Testis (tissue), 2 donors: ENCODE measurements at regions not wholly inside any gene's neighbourhood (a gene's known extent, or its start where the extent isn't known, plus 50 kb on each side); places are given as distances from the start of the nearest gene placed in this dataset.
A peak's percentile ranks its signal among the peaks of the same experiment; 100 is the strongest.

Experiments
- DNase-seq: peaks from one replicate; pipeline ENCODE4 v3.0.0-alpha.2; 2019
- H3K27ac ChIP-seq, 2 donors: fragments of 200-600 bp; sonication (generic); one replicate each; pipeline ENCODE4 v1.5.1; 2019
- H3K27me3 ChIP-seq: fragments of 200-600 bp; sonication (generic); one replicate; pipeline ENCODE4 v1.5.1; 2019
- H3K36me3 ChIP-seq: fragments of 200-600 bp; sonication (generic); one replicate; pipeline ENCODE4 v1.5.1; 2017; ENCODE audit warnings: low read depth; ENCODE audit errors: missing control alignments
- H3K4me1 ChIP-seq: fragments of 200-600 bp; sonication (generic); one replicate; pipeline ENCODE4 v1.5.1; 2019
- H3K4me3 ChIP-seq, 2 donors: fragments of 200-600 bp; sonication (generic); one replicate each; pipeline ENCODE4 v1.5.1; 2017 to 2019
- H3K9me3 ChIP-seq: fragments of 200-600 bp; sonication (generic); one replicate; pipeline ENCODE4 v1.5.1; 2017
- POLR2A ChIP-seq: fragments of 450-650 bp; IDR thresholded peaks from one replicate; pipeline ENCODE4 v1.6.1; 2017; ENCODE audit warnings: antibody characterized with exemption, mild to moderate bottlenecking, moderate library complexity
- WGBS, 2 donors: methylation state at CpG; one replicate each; pipeline ENCODE4 v1.1.5; 2018; 5-methylcytosine and 5-hydroxymethylcytosine counted together
- intact Hi-C: fragments of 100-400 bp; cut with DNase I; formaldehyde crosslinking; loops from one replicate; pipeline ENCODE4 v1.15.1; 2023; ENCODE audit warnings: low total_unique reads
- TF ChIP-seq, protein P1 (sequence below), 3 experiments: fragments of 450-650 bp in 2 of 3; fragments of 200-600 bp in 1 of 3; sonication (generic) in 1 of 3; IDR thresholded peaks; one replicate each; pipeline ENCODE4 v1.5.1; 2016 to 2019; ENCODE audit warnings: antibody characterized with exemption in 3 of 3, mild to moderate bottlenecking in 2 of 3, moderate library complexity in 1 of 3

DNA sequence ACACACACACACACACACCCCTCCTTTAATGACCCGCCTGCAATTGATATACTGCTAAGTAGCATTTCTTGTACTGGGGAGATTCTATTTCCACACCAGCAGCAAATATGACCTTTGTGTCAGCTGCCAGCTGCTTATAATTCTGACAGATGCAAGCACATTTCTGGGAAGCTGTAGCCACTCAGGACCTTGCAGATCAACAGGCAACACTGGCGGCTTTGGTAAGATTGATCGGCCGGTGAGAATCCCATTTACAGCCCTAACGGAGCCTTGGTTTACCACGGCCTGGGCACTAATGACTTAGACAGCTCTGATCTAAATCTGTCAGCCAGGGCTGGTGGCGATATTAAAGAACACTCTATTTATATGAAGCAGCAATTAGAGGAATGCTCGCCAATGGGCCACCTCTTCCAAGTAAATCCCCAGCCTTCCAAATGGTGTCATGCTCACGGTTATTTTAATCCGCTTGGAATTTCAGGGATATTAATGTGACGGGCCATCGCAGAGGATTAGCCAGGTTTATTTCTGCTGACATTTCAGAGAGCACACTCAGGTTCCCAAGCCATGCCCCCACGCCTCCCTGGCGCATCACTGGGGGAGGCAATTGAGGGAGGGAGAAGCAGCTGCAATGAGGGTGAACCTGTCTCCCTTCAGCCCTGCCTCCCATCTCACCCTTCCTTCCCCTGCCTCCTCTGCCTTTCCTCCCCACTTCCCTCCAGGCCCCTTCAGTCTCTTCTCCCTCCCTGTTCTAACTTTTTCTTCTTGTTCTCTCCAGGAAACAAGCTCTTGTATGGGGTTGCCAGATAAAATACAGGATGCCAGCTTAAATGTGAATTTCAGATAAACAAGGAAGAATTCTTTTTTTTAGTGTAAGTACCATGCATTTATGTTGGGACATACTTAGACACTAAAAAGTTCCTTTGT, 287.0 kb downstream of the TLE3 start:
- 88 to 90% methylated on average over 10 to 14 of the region's 14 CpGs for WGBS, 2 donors
- no peak overlapping the region for H3K4me3 ChIP-seq
- H3K4me1 ChIP-seq = no peaks in the 10 kb centered on the region
- H3K9me3 ChIP-seq = no peaks in the 10 kb centered on the region
- no peak overlapping the region for H3K27ac ChIP-seq
- intact Hi-C loops = no loop called here
- no peak for TF ChIP-seq POLR2A
- TF ChIP-seq, protein P1, sequence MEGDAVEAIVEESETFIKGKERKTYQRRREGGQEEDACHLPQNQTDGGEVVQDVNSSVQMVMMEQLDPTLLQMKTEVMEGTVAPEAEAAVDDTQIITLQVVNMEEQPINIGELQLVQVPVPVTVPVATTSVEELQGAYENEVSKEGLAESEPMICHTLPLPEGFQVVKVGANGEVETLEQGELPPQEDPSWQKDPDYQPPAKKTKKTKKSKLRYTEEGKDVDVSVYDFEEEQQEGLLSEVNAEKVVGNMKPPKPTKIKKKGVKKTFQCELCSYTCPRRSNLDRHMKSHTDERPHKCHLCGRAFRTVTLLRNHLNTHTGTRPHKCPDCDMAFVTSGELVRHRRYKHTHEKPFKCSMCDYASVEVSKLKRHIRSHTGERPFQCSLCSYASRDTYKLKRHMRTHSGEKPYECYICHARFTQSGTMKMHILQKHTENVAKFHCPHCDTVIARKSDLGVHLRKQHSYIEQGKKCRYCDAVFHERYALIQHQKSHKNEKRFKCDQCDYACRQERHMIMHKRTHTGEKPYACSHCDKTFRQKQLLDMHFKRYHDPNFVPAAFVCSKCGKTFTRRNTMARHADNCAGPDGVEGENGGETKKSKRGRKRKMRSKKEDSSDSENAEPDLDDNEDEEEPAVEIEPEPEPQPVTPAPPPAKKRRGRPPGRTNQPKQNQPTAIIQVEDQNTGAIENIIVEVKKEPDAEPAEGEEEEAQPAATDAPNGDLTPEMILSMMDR (IDR thresholded peaks at IDR 0.05) = no peak
- H3K27me3 ChIP-seq = no peaks in the 10 kb centered on the region
- DNase-seq = no peak
- no peaks in the 10 kb centered on the region for H3K36me3 ChIP-seq

DNA sequence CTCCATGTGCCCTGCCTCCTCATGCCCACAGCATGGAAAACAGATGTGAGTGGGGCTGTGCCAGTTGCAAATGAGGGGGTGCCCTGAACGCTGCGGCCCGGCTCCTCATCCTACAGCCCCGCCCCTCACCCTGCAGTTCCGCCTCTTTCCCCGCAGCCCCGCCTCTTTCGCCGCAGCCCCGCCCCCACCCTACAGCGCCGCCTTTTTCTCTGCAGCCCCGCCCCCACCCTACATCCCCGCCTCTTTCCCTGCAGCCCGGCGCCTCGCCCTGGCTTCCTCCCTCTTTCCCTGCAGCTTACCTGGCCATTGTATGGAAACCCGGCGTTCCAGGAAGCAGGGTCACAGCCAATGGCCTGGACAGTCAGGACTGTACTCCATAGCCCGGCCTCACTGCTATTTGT, 284.9 kb downstream of the TLE3 start:
- H3K27ac ChIP-seq = no peak overlapping the region
- H3K27me3 ChIP-seq = no peaks in the 10 kb centered on the region
- no peaks in the 10 kb centered on the region for H3K9me3 ChIP-seq
- no peaks in the 10 kb centered on the region for H3K36me3 ChIP-seq
- TF ChIP-seq POLR2A = no peak
- TF ChIP-seq, protein P1 (IDR thresholded peaks at IDR 0.05) = no peak
- intact Hi-C loops = no loop called here
- DNase-seq = peak; percentile 18
- H3K4me3 ChIP-seq = no peak overlapping the region
- H3K4me1 ChIP-seq = no peaks in the 10 kb centered on the region
- 41% methylated on average over 20 of the region's 20 CpGs for WGBS, 2 donors

DNA sequence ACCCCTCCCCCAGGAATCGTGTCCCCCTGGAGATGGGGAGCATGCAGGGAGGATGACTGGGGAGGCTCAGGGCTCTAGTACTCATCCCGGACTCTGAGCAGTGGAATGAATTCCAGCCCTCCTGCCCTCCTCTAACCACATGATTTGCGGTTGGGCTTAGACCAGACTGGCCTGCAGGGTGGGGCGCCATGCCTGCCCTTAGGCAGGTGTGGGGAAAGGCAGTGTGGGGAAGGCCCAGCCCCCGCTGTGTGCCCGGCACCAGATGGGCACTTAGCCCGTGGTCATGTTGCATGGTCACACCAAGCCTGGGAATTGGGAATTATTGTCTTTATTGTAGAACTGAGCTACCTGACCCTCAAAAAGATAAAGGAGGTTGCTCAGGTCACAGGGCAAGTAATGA, 283.8 kb downstream of the TLE3 start:
- no peak for DNase-seq
- H3K4me3 ChIP-seq = no peak overlapping the region
- WGBS, 2 donors = 80 to 84% methylated on average over 3 to 7 of the region's 7 CpGs
- TF ChIP-seq, protein P1 (IDR thresholded peaks at IDR 0.05) = no peak
- no peak for TF ChIP-seq POLR2A
- no peaks in the 10 kb centered on the region for H3K9me3 ChIP-seq
- intact Hi-C loops = no loop called here
- no peaks in the 10 kb centered on the region for H3K27me3 ChIP-seq
- no peaks in the 10 kb centered on the region for H3K36me3 ChIP-seq
- no peak overlapping the region for H3K27ac ChIP-seq
- no peaks in the 10 kb centered on the region for H3K4me1 ChIP-seq

GRCh38 chr15:69814932-69815331, 282.8 kb downstream of the TLE3 start:
- no peak overlapping the region for H3K27ac ChIP-seq
- WGBS, 2 donors = 87 to 88% methylated on average over 9 of the region's 9 CpGs
- no peaks in the 10 kb centered on the region for H3K36me3 ChIP-seq
- TF ChIP-seq, protein P1 (IDR thresholded peaks at IDR 0.05) = no peak
- TF ChIP-seq POLR2A = no peak
- H3K4me1 ChIP-seq = no peaks in the 10 kb centered on the region
- no peak overlapping the region for H3K4me3 ChIP-seq
- intact Hi-C loops = no loop called here
- H3K27me3 ChIP-seq = no peaks in the 10 kb centered on the region
- DNase-seq = no peak
- H3K9me3 ChIP-seq = no peaks in the 10 kb centered on the region

DNA sequence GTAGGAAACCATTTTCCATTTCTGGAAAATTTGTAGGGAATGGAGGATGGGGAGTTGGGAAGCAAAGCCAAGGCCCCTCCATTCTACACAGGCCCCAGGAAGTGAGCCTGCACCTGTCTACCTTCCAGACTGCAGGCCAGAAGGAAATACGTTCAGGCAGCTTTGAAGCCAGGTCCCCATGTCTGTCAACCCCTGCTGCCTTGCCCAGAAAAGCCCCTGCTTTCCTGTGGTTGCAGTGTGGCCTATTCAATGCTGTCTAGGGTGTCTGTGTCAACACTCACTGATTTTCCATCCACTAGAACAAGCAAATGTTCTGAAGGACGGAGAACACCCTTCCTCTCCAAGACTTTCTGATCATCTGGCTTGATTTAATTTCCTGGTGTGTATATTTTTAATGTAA, 281.9 kb downstream of the TLE3 start:
- H3K36me3 ChIP-seq = no peaks in the 10 kb centered on the region
- no peak overlapping the region for H3K4me3 ChIP-seq
- WGBS, 2 donors = 100% methylated on average over 2 of the region's 2 CpGs
- no peak for DNase-seq
- H3K9me3 ChIP-seq = no peaks in the 10 kb centered on the region
- intact Hi-C loops = no loop called here
- no peaks in the 10 kb centered on the region for H3K4me1 ChIP-seq
- H3K27ac ChIP-seq = no peak overlapping the region
- H3K27me3 ChIP-seq = no peaks in the 10 kb centered on the region
- TF ChIP-seq, protein P1 (IDR thresholded peaks at IDR 0.05) = no peak
